ENCODE measurements at regions not wholly inside any gene's neighbourhood (a gene's known extent, or its start where the extent isn't known, plus 50 kb on each side); places are given as distances from the start of the nearest gene placed in this dataset.

GRCh38 chr11:30753994-30754393, 167.8 kb upstream of the MPPED2 start:
- TF ChIP-seq CTCF (IDR thresholded peaks at IDR 0.05; ENCODE audit: low read length): no peak
- TF ChIP-seq EZH2phosphoT487 (IDR thresholded peaks at IDR 0.05; ENCODE audit: low read length): no peak

Measured in MM.1S (cell line).